WTC11 (cell line): ENCODE measurements at regions not wholly inside any gene's neighbourhood (a gene's known extent, or its start where the extent isn't known, plus 50 kb on each side); places are given as distances from the start of the nearest gene placed in this dataset.

ENCODE experiments used
- ATAC-seq: fragments of 200-7000 bp; cut with Tn5 transposase; 2 replicates; pipeline ENCODE4 v1.10.0; 2021; ENCODE audit warnings: mild to moderate bottlenecking, moderate library complexity
- CTCF ChIA-PET: fragments of 300-600 bp; sonication (Branson Sonifier 250); formaldehyde crosslinking; loops from one replicate; lab custom pipeline; 2021; ENCODE audit warnings: antibody characterized with exemption; lab: Charles Lee
- POLR2A ChIA-PET: fragments of 350-600 bp; sonication (Branson Sonifier 250); formaldehyde crosslinking; loops from one replicate; lab custom pipeline; 2021; ENCODE audit warnings: antibody characterized with exemption; lab: Charles Lee
- DNase-seq: peaks from one replicate; pipeline ENCODE4 v3.0.0; 2021; ENCODE audit warnings: low spot score
- H3K27ac Mint-ChIP-seq: 2 replicates; pipeline ENCODE4 v1.8.0; 2021; ENCODE audit warnings: mixed read lengths
- H3K27me3 Mint-ChIP-seq: 2 replicates; pipeline ENCODE4 v1.8.0; 2021; ENCODE audit warnings: low read depth, mild to moderate bottlenecking, moderate library complexity, mixed read lengths
- H3K36me3 Mint-ChIP-seq: 2 replicates; pipeline ENCODE4 v1.8.0; 2021; ENCODE audit warnings: mixed read lengths
- H3K4me1 Mint-ChIP-seq: 2 replicates; pipeline ENCODE4 v1.8.0; 2022; ENCODE audit warnings: mixed read lengths
- H3K4me3 Mint-ChIP-seq: 2 replicates; pipeline ENCODE4 v1.8.0; 2021; ENCODE audit warnings: mild to moderate bottlenecking, moderate library complexity, mixed read lengths
- H3K9me3 Mint-ChIP-seq: 2 replicates; pipeline ENCODE4 v1.8.0; 2021; ENCODE audit warnings: mixed read lengths
- ELF4 ChIP-seq: sonication (generic); formaldehyde crosslinking; IDR thresholded peaks from 2 replicates; pipeline ENCODE4 v1.8.1; 2022; ENCODE audit warnings: low read depth, mild to moderate bottlenecking, moderate library complexity, missing genetic modification reagents
- FOXK1 ChIP-seq: sonication (generic); formaldehyde crosslinking; IDR thresholded peaks from 2 replicates; pipeline ENCODE4 v1.8.0; 2022; ENCODE audit warnings: mild to moderate bottlenecking, moderate library complexity, missing genetic modification reagents
- JUN ChIP-seq: sonication (generic); formaldehyde crosslinking; IDR thresholded peaks from 2 replicates; pipeline ENCODE4 v1.8.0; 2023; ENCODE audit warnings: mild to moderate bottlenecking, missing genetic modification reagents
- NFE2L1 ChIP-seq: sonication (generic); formaldehyde crosslinking; IDR thresholded peaks from 2 replicates; pipeline ENCODE4 v1.8.1; 2023; ENCODE audit warnings: missing genetic modification reagents
- NR2C2 ChIP-seq: sonication (generic); formaldehyde crosslinking; IDR thresholded peaks from 2 replicates; pipeline ENCODE4 v1.8.0; 2022; ENCODE audit warnings: mild to moderate bottlenecking, missing genetic modification reagents
- TCF7 ChIP-seq: sonication (generic); formaldehyde crosslinking; IDR thresholded peaks from 2 replicates; pipeline ENCODE4 v1.8.0; 2022; ENCODE audit warnings: mild to moderate bottlenecking, low read depth, missing genetic modification reagents, moderate library complexity
- TEAD4 ChIP-seq: sonication (generic); formaldehyde crosslinking; IDR thresholded peaks from 2 replicates; pipeline ENCODE4 v1.8.0; 2022; ENCODE audit warnings: mild to moderate bottlenecking, missing genetic modification reagents
- ZBTB21 ChIP-seq: sonication (generic); formaldehyde crosslinking; IDR thresholded peaks from 2 replicates; pipeline ENCODE4 v1.8.1; 2023; ENCODE audit warnings: mild to moderate bottlenecking, missing genetic modification reagents, borderline replicate concordance
- ZNF317 ChIP-seq: sonication (generic); formaldehyde crosslinking; IDR thresholded peaks from 2 replicates; pipeline ENCODE4 v1.8.1; 2023; ENCODE audit warnings: low read depth, mild to moderate bottlenecking, moderate library complexity, missing genetic modification reagents, borderline replicate concordance
- ZNF671 ChIP-seq: fragments of 250-450 bp; sonication (Bioruptor Pico); IDR thresholded peaks from 2 replicates; pipeline ENCODE4 v1.8.0; 2021; ENCODE audit warnings: mild to moderate bottlenecking
- TF ChIP-seq, protein P1 (sequence below): sonication (generic); formaldehyde crosslinking; IDR thresholded peaks from 2 replicates; pipeline ENCODE4 v1.8.1; 2023; ENCODE audit warnings: mild to moderate bottlenecking, missing genetic modification reagents
- TF ChIP-seq, protein P2 (sequence below): sonication (generic); formaldehyde crosslinking; IDR thresholded peaks from 2 replicates; pipeline ENCODE4 v1.8.1; 2022; ENCODE audit warnings: mild to moderate bottlenecking, missing genetic modification reagents, moderate library complexity, borderline replicate concordance
- TF ChIP-seq, protein P3 (sequence below): sonication (generic); formaldehyde crosslinking; IDR thresholded peaks from 2 replicates; pipeline ENCODE4 v1.8.1; 2022; ENCODE audit warnings: mild to moderate bottlenecking, moderate library complexity, missing genetic modification reagents
- TF ChIP-seq, protein P4 (sequence below): fragments of 250-450 bp; sonication (Bioruptor Pico); IDR thresholded peaks from 2 replicates; pipeline ENCODE4 v1.9.0; 2021; ENCODE audit warnings: mild to moderate bottlenecking
- TF ChIP-seq, protein P5 (sequence below): sonication (generic); formaldehyde crosslinking; IDR thresholded peaks from 2 replicates; pipeline ENCODE4 v1.8.0; 2022; ENCODE audit warnings: mild to moderate bottlenecking, missing genetic modification reagents
- TF ChIP-seq, protein P6 (sequence below): sonication (generic); formaldehyde crosslinking; IDR thresholded peaks from 2 replicates; pipeline ENCODE4 v1.8.0; 2023; ENCODE audit warnings: mild to moderate bottlenecking, missing genetic modification reagents
- TF ChIP-seq, protein P7 (sequence below): sonication (generic); formaldehyde crosslinking; IDR thresholded peaks from 2 replicates; pipeline ENCODE4 v1.8.0; 2023; ENCODE audit warnings: missing genetic modification reagents, mild to moderate bottlenecking, borderline replicate concordance

DNA sequence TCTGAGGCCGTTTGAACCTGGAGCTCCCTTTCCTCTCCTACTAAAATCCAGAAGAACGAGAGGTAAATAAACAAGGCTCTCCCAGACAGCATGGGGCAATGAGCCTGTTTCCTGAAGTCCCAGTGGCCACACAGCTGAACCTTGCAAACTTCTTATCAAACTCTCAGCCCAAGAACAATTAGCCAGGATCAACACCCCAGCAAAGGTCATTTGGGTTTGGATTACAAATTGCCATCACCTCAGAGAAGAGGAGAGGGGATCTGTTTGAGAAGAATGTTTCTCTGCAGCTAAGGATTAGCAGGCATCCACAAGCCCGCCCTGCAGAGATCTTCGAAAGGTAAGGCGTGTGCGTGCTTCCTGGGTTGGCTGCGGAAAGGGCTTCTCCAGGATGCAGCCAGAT is 201.9 kb upstream of the SOX1 start (continued):
- TF ChIP-seq, protein P1, sequence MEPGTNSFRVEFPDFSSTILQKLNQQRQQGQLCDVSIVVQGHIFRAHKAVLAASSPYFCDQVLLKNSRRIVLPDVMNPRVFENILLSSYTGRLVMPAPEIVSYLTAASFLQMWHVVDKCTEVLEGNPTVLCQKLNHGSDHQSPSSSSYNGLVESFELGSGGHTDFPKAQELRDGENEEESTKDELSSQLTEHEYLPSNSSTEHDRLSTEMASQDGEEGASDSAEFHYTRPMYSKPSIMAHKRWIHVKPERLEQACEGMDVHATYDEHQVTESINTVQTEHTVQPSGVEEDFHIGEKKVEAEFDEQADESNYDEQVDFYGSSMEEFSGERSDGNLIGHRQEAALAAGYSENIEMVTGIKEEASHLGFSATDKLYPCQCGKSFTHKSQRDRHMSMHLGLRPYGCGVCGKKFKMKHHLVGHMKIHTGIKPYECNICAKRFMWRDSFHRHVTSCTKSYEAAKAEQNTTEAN (CRISPR knock-in tag): no peak
- no peak for TF ChIP-seq ELF4 (CRISPR knock-in tag)
- TF ChIP-seq TEAD4 (CRISPR knock-in tag): no peak
- TF ChIP-seq, protein P2, sequence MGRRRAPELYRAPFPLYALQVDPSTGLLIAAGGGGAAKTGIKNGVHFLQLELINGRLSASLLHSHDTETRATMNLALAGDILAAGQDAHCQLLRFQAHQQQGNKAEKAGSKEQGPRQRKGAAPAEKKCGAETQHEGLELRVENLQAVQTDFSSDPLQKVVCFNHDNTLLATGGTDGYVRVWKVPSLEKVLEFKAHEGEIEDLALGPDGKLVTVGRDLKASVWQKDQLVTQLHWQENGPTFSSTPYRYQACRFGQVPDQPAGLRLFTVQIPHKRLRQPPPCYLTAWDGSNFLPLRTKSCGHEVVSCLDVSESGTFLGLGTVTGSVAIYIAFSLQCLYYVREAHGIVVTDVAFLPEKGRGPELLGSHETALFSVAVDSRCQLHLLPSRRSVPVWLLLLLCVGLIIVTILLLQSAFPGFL: no peak
- TF ChIP-seq ZBTB21 (CRISPR knock-in tag): no peak

DNA sequence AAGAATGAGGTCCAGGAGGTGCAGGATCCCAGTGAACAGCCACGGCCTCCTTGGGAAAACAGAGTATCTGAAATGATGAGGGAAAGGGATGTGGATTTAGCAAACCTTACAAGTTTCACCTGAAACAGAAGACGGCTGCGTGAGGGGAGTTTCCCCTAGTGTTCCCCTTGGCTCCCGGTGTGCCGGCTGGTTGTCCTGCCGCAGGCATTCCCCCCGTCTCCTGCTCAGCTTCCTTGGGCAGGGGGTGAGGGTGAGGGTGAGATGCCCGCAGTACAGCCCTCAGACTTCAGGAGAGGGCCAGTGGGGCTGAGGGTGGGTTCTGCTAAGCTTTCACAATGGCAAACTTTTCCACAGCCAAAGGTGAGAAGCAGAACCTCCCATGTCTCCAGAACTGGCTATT is 201.1 kb upstream of the SOX1 start:
- no peak for ATAC-seq
- peaks cover 3% of the 10 kb centered on the region for H3K27me3 Mint-ChIP-seq
- POLR2A ChIA-PET: no interaction called here
- peaks cover 20% of the 10 kb centered on the region for H3K9me3 Mint-ChIP-seq
- peaks cover 10% of the 10 kb centered on the region for H3K36me3 Mint-ChIP-seq
- peaks cover 22% of the 10 kb centered on the region for H3K4me1 Mint-ChIP-seq
- no peak for TF ChIP-seq ZNF317
- TF ChIP-seq, protein P3, sequence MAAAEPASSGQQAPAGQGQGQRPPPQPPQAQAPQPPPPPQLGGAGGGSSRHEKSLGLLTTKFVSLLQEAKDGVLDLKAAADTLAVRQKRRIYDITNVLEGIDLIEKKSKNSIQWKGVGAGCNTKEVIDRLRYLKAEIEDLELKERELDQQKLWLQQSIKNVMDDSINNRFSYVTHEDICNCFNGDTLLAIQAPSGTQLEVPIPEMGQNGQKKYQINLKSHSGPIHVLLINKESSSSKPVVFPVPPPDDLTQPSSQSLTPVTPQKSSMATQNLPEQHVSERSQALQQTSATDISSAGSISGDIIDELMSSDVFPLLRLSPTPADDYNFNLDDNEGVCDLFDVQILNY (CRISPR knock-in tag): no peak
- TF ChIP-seq ZNF671: no peak
- CTCF ChIA-PET: no interaction called here
- H3K27ac Mint-ChIP-seq: no peak overlapping the region
- no peak for DNase-seq
- no peak overlapping the region for H3K4me3 Mint-ChIP-seq

DNA sequence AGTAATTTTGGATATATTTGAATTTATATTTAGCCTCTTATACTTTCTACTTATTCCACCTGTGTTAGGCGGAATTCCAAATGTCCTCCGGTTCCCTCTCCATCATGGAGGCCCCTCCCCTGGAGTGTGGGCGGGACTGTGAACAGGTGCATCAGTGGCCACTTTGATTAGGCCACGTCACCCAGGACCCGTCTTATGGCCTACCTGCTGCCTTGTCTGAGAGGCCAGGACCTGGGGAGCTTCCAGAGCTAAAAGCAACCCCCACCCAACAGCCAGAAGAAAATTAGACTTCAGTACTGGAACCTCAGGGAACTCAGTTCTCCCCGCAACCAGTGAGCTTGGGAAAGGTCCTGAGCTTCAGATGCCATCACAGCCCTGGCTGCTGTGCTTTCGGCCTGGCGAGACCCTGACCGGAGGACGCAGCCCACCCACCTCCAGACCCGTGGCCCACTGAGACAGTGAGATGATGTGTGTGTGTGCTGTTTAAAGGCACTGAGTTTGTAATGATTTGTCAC is 200.2 kb upstream of the SOX1 start:
- peaks cover 22% of the 10 kb centered on the region for H3K4me1 Mint-ChIP-seq
- ATAC-seq: no peak
- CTCF ChIA-PET: no interaction called here

More for the DNA sequence above, 200.2 kb upstream of the SOX1 start:
- POLR2A ChIA-PET: no interaction called here
- peaks cover 4% of the 10 kb centered on the region for H3K27me3 Mint-ChIP-seq
- no peak overlapping the region for H3K4me3 Mint-ChIP-seq
- no peak for DNase-seq
- TF ChIP-seq FOXK1: no peak
- TF ChIP-seq, protein P4, sequence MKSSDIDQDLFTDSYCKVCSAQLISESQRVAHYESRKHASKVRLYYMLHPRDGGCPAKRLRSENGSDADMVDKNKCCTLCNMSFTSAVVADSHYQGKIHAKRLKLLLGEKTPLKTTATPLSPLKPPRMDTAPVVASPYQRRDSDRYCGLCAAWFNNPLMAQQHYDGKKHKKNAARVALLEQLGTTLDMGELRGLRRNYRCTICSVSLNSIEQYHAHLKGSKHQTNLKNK (CRISPR knock-in tag): no peak
- no peak for TF ChIP-seq NFE2L1
- TF ChIP-seq, protein P5, sequence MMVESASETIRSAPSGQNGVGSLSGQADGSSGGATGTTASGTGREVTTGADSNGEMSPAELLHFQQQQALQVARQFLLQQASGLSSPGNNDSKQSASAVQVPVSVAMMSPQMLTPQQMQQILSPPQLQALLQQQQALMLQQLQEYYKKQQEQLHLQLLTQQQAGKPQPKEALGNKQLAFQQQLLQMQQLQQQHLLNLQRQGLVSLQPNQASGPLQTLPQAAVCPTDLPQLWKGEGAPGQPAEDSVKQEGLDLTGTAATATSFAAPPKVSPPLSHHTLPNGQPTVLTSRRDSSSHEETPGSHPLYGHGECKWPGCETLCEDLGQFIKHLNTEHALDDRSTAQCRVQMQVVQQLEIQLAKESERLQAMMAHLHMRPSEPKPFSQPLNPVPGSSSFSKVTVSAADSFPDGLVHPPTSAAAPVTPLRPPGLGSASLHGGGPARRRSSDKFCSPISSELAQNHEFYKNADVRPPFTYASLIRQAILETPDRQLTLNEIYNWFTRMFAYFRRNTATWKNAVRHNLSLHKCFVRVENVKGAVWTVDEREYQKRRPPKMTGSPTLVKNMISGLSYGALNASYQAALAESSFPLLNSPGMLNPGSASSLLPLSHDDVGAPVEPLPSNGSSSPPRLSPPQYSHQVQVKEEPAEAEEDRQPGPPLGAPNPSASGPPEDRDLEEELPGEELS (CRISPR knock-in tag): no peak
- no peak for TF ChIP-seq TCF7 (CRISPR knock-in tag)
- TF ChIP-seq ZBTB21 (CRISPR knock-in tag): no peak
- TF ChIP-seq, protein P6, sequence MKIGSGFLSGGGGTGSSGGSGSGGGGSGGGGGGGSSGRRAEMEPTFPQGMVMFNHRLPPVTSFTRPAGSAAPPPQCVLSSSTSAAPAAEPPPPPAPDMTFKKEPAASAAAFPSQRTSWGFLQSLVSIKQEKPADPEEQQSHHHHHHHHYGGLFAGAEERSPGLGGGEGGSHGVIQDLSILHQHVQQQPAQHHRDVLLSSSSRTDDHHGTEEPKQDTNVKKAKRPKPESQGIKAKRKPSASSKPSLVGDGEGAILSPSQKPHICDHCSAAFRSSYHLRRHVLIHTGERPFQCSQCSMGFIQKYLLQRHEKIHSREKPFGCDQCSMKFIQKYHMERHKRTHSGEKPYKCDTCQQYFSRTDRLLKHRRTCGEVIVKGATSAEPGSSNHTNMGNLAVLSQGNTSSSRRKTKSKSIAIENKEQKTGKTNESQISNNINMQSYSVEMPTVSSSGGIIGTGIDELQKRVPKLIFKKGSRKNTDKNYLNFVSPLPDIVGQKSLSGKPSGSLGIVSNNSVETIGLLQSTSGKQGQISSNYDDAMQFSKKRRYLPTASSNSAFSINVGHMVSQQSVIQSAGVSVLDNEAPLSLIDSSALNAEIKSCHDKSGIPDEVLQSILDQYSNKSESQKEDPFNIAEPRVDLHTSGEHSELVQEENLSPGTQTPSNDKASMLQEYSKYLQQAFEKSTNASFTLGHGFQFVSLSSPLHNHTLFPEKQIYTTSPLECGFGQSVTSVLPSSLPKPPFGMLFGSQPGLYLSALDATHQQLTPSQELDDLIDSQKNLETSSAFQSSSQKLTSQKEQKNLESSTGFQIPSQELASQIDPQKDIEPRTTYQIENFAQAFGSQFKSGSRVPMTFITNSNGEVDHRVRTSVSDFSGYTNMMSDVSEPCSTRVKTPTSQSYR: no peak
- no peak for TF ChIP-seq NR2C2
- no peak for TF ChIP-seq ZNF317
- no peak for TF ChIP-seq JUN
- TF ChIP-seq, protein P7, sequence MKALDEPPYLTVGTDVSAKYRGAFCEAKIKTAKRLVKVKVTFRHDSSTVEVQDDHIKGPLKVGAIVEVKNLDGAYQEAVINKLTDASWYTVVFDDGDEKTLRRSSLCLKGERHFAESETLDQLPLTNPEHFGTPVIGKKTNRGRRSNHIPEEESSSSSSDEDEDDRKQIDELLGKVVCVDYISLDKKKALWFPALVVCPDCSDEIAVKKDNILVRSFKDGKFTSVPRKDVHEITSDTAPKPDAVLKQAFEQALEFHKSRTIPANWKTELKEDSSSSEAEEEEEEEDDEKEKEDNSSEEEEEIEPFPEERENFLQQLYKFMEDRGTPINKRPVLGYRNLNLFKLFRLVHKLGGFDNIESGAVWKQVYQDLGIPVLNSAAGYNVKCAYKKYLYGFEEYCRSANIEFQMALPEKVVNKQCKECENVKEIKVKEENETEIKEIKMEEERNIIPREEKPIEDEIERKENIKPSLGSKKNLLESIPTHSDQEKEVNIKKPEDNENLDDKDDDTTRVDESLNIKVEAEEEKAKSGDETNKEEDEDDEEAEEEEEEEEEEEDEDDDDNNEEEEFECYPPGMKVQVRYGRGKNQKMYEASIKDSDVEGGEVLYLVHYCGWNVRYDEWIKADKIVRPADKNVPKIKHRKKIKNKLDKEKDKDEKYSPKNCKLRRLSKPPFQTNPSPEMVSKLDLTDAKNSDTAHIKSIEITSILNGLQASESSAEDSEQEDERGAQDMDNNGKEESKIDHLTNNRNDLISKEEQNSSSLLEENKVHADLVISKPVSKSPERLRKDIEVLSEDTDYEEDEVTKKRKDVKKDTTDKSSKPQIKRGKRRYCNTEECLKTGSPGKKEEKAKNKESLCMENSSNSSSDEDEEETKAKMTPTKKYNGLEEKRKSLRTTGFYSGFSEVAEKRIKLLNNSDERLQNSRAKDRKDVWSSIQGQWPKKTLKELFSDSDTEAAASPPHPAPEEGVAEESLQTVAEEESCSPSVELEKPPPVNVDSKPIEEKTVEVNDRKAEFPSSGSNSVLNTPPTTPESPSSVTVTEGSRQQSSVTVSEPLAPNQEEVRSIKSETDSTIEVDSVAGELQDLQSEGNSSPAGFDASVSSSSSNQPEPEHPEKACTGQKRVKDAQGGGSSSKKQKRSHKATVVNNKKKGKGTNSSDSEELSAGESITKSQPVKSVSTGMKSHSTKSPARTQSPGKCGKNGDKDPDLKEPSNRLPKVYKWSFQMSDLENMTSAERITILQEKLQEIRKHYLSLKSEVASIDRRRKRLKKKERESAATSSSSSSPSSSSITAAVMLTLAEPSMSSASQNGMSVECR (CRISPR knock-in tag): no peak
- peaks cover 16% of the 10 kb centered on the region for H3K9me3 Mint-ChIP-seq
- no peak overlapping the region for H3K27ac Mint-ChIP-seq
- H3K36me3 Mint-ChIP-seq: peaks cover 8% of the 10 kb centered on the region
